HG02678 (cell line): ENCODE measurements at regions not wholly inside any gene's neighbourhood (a gene's known extent, or its start where the extent isn't known, plus 50 kb on each side); places are given as distances from the start of the nearest gene placed in this dataset.

Experiments
- ATAC-seq: cut with Tn5 transposase; IDR thresholded peaks from one replicate; pipeline ENCODE4 v1.9.1; 2021; ENCODE audit warnings: mild to moderate bottlenecking, moderate library complexity; ENCODE audit not compliant: unreplicated experiment

- no peak for ATAC-seq
These were observed 677.3 kb upstream of the PCDH20 start for GRCh38 chr13:62092949-62093348.

- ATAC-seq: no peak
These were observed 676.9 kb upstream of the PCDH20 start for GRCh38 chr13:62092536-62092935.

GRCh38 chr13:62088165-62088564 is 672.5 kb upstream of the PCDH20 start:
- no peak for ATAC-seq

- no peak for ATAC-seq
These were observed 671.5 kb upstream of the PCDH20 start for GRCh38 chr13:62087124-62087523.

- no peak for ATAC-seq
These were observed 669.9 kb upstream of the PCDH20 start for GRCh38 chr13:62085337-62086229.

- no peak for ATAC-seq
These were observed 669.1 kb upstream of the PCDH20 start for GRCh38 chr13:62084728-62085127.

- no peak for ATAC-seq
These were observed 652.2 kb upstream of the PCDH20 start for GRCh38 chr13:62067821-62068220.

- ATAC-seq: no peak
These were observed 649.4 kb upstream of the PCDH20 start for GRCh38 chr13:62065016-62065415.

GRCh38 chr13:62061751-62062150 is 646.1 kb upstream of the PCDH20 start:
- ATAC-seq: no peak

GRCh38 chr13:62060570-62060969 is 644.9 kb upstream of the PCDH20 start:
- ATAC-seq: no peak

GRCh38 chr13:62057286-62057685 is 641.6 kb upstream of the PCDH20 start:
- no peak for ATAC-seq

GRCh38 chr13:62049992-62050391 is 634.3 kb upstream of the PCDH20 start:
- ATAC-seq: no peak

GRCh38 chr13:62046512-62046911 is 630.9 kb upstream of the PCDH20 start:
- no peak for ATAC-seq

- no peak for ATAC-seq
These were observed 628.0 kb upstream of the PCDH20 start for GRCh38 chr13:62043600-62043999.

- ATAC-seq: no peak
These were observed 625.2 kb upstream of the PCDH20 start for GRCh38 chr13:62040806-62041205.

GRCh38 chr13:62040078-62040477 is 624.4 kb upstream of the PCDH20 start:
- ATAC-seq: no peak

GRCh38 chr13:62038214-62038613 is 622.6 kb upstream of the PCDH20 start:
- ATAC-seq: no peak

GRCh38 chr13:62035981-62036380 is 620.3 kb upstream of the PCDH20 start:
- no peak for ATAC-seq

GRCh38 chr13:62033934-62034333 is 618.3 kb upstream of the PCDH20 start:
- ATAC-seq: no peak

GRCh38 chr13:62022369-62022768 is 606.7 kb upstream of the PCDH20 start:
- no peak for ATAC-seq

GRCh38 chr13:62019858-62020257 is 604.2 kb upstream of the PCDH20 start:
- no peak for ATAC-seq

- ATAC-seq: no peak
These were observed 598.6 kb upstream of the PCDH20 start for GRCh38 chr13:62014299-62014698.

GRCh38 chr13:62003452-62003851 is 587.8 kb upstream of the PCDH20 start:
- no peak for ATAC-seq
